Body of pancreas (tissue), 4 donors: ENCODE measurements at regions not wholly inside any gene's neighbourhood (a gene's known extent, or its start where the extent isn't known, plus 50 kb on each side); places are given as distances from the start of the nearest gene placed in this dataset.

Source experiments
- ATAC-seq: fragments of 150-250 bp; one replicate; pipeline ENCODE4 v1.9.1; 2016
- DNase-seq, 4 donors: peaks; one replicate each; pipeline ENCODE4 v3.0.0-alpha.2; 2019
- H3K27ac ChIP-seq, 4 donors: fragments of 200-600 bp; sonication (generic); 1 replicate in 3 of 4; 2 replicates in 1 of 4; pipeline versions ENCODE4 v1.5.1 to v1.6.1; 2016 to 2019; ENCODE audit warnings: mild to moderate bottlenecking in 1 of 4, mixed read lengths in 1 of 4, moderate library complexity in 1 of 4
- H3K27me3 ChIP-seq, 2 donors: fragments of 200-600 bp; sonication (generic); one replicate each; pipeline ENCODE4 v1.6.0; 2016; ENCODE audit warnings: mild to moderate bottlenecking in 1 of 2
- H3K36me3 ChIP-seq, 2 donors: fragments of 200-600 bp; sonication (generic); replicated peaks in 1 of 2; 2 replicates each; pipeline ENCODE4 v1.5.1; 2016; ENCODE audit warnings: low read depth in 2 of 2; ENCODE audit not compliant: insufficient read depth in 1 of 2
- H3K4me1 ChIP-seq: fragments of 200-600 bp; sonication (generic); one replicate; pipeline ENCODE4 v1.6.0; 2016
- H3K4me3 ChIP-seq, 2 donors: fragments of 200-600 bp; sonication (generic); 1 replicate in 1 of 2; 2 replicates in 1 of 2; pipeline ENCODE4 v1.5.1; 2016 to 2019
- H3K9me3 ChIP-seq, 3 donors: fragments of 200-600 bp; sonication (generic); 1 replicate in 2 of 3; 2 replicates in 1 of 3; pipeline ENCODE4 v1.5.1; 2016
- POLR2A ChIP-seq, 3 donors: fragments of 450-650 bp; IDR thresholded peaks; one replicate each; pipeline ENCODE4 v1.6.1; 2016; ENCODE audit warnings: antibody characterized with exemption in 3 of 3, mild to moderate bottlenecking in 2 of 3
- WGBS, 2 donors: methylation state at CpG; one replicate each; pipeline ENCODE4 v1.1.5; 2017; 5-methylcytosine and 5-hydroxymethylcytosine counted together
- intact Hi-C: fragments of 100-400 bp; cut with DNase I; formaldehyde crosslinking; loops from one replicate; pipeline ENCODE4 v1.15.1; 2023
- TF ChIP-seq, protein P1 (sequence below), 7 experiments: fragments of 450-650 bp in 4 of 7; fragments of 200-600 bp in 3 of 7; sonication (generic) in 3 of 7; IDR thresholded peaks; one replicate each; pipeline ENCODE4 v1.5.1; 2016 to 2019; ENCODE audit warnings: antibody characterized with exemption in 7 of 7

DNA sequence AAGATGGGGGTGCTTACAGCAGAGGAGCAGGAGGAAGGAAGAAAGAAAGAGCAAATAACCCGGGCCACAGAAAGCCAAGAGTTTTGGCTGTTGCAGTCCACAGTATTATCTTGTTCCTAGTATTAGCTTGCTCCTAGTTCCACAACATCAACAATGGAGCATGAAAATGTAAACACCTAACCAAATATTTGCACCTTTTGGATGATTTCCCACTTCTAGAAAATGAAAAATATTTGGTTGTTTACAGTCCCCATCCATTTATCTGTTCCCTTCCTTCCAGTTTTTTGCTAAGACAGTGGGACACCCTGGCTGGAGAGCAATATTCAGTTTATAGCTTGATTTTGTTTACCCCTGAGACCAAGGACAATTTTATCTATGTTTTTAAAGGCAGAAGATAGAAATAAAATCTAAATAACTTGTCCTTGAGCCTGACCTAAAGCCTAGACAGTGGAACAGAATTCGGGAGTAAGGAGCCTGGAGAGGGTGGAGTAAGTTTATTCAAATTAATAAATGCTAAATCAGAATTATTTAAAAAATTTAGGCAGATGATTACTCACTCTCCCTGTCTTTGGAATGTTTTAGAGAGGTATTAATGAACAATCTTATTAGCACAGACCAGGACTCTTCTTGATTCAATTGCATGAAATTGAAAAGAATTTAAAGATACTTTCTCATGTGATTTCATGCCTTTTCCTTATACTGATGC, 51.6 kb downstream of the RESF1 start:
- no peak overlapping the region for H3K4me3 ChIP-seq
- H3K4me1 ChIP-seq, result no peaks in the 10 kb centered on the region
- no peaks in the 10 kb centered on the region for H3K9me3 ChIP-seq
- no peak for TF ChIP-seq POLR2A (IDR thresholded peaks at IDR 0.05)
- TF ChIP-seq, protein P1, sequence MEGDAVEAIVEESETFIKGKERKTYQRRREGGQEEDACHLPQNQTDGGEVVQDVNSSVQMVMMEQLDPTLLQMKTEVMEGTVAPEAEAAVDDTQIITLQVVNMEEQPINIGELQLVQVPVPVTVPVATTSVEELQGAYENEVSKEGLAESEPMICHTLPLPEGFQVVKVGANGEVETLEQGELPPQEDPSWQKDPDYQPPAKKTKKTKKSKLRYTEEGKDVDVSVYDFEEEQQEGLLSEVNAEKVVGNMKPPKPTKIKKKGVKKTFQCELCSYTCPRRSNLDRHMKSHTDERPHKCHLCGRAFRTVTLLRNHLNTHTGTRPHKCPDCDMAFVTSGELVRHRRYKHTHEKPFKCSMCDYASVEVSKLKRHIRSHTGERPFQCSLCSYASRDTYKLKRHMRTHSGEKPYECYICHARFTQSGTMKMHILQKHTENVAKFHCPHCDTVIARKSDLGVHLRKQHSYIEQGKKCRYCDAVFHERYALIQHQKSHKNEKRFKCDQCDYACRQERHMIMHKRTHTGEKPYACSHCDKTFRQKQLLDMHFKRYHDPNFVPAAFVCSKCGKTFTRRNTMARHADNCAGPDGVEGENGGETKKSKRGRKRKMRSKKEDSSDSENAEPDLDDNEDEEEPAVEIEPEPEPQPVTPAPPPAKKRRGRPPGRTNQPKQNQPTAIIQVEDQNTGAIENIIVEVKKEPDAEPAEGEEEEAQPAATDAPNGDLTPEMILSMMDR (IDR thresholded peaks at IDR 0.05), result no peak
- no peak overlapping the region for H3K27ac ChIP-seq
- 20 to 39% methylated on average over 2 of the region's 2 CpGs for WGBS, 2 donors
- intact Hi-C loops, result no loop called here
- DNase-seq (no peak), ATAC-seq (no peak)
- no peaks in the 10 kb centered on the region for H3K36me3 ChIP-seq
- H3K27me3 ChIP-seq, result no peaks in the 10 kb centered on the region

DNA sequence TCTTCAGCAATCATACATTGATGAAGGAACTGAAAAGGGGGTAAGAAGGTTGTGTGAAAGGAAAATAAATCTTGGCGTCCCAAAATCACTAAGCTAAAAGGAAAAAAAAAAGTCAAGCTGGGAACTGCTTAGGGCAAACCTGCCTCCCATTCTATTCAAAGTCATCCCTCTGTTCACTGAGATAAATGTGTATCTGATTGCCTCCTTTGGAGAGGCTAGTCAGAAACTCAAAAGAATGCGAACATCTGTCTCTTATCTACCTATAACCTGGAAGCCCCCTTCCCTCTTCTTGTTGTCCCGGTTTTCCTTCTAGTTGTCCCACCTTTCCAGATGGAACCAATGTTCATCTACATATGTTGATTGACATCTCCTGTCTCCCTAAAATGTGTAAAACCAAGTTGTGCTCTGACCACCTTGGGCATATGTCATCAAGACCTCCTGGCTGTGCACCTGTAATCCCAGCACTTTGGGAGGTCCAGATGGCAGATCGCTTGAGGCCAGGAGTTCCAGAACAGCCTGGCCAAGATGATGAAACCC, 53.1 kb downstream of the RESF1 start:
- no peak for TF ChIP-seq POLR2A (IDR thresholded peaks at IDR 0.05)
- TF ChIP-seq, protein P1 (IDR thresholded peaks at IDR 0.05), result no peak
- intact Hi-C loops, result no loop called here

DNA sequence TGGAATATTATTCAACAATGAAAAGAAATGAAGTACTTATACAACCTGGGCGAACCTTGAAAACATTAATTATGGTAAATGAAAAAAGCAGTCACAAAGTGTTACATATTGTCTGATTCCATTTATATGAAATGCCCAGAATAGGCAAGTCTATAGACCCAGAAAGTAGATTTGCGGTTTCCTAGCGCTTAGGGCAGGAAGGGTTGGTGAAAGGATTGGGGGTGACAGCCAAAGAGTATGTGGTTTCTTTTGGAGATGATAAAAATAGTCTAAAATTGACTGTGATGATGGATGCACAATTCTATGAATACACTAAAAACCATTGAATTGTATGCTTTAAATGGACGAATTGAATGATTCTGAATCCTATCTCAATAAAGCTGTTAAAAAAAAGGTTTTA, 55.8 kb downstream of the RESF1 start:
- H3K27ac ChIP-seq, result no peak overlapping the region
- H3K4me3 ChIP-seq, result no peak overlapping the region
- TF ChIP-seq, protein P1 (IDR thresholded peaks at IDR 0.05), result no peak
- no peak for TF ChIP-seq POLR2A (IDR thresholded peaks at IDR 0.05)
- WGBS, 2 donors, result 82 to 85% methylated on average over 4 of the region's 4 CpGs
- no peak for DNase-seq
- ATAC-seq, result no peak
- no peaks in the 10 kb centered on the region for H3K9me3 ChIP-seq
- no peaks in the 10 kb centered on the region for H3K4me1 ChIP-seq
- H3K36me3 ChIP-seq, result no peaks in the 10 kb centered on the region
- no peaks in the 10 kb centered on the region for H3K27me3 ChIP-seq
- intact Hi-C loops, result no loop called here

More for the DNA sequence above, 53.1 kb downstream of the RESF1 start:
- DNase-seq (no peak), ATAC-seq (no peak)
- Histone ChIP-seq H3K27me3 (no peaks in the 10 kb centered on the region), H3K4me1 (no peaks in the 10 kb centered on the region), H3K4me3 (no peak overlapping the region), H3K27ac (no peak overlapping the region), H3K36me3 (no peaks in the 10 kb centered on the region), H3K9me3 (no peaks in the 10 kb centered on the region)
- 88 to 89% methylated on average over 4 of the region's 4 CpGs for WGBS, 2 donors

DNA sequence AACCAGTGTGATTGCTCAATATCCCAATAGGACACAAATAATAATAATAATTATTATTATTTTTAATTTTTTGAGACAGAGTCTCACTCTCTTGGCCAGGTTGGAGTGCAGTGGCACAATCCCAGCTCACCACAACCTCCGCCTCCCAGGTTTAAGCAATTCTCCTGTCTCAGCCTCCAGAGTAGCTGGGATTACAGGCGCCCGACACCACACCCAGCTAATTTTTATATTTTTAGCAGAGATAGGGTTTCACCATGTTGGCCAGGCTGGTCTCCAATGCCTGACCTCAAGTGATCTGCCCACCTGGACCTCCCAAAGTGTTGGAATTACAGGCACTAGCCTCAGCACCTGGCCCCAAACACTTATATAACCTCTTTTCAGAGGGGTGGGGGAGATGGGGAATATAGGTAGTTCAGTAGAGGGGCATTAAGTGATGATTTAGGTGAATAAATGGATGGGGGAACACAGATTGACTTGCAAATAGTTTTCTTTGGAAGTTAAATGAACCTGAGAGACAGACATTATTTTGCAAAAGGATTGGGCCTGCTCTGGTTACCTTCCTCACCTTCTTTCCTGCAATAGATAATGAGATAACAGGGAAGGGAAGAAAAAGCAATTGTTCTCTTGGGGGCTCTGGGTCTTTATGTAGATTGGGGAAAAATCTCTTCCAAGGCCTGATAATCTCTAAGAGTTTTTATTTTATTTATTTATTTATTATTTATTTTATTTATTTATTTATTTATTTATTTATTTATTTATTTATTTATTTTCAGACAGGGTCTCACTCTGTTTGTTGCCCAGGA, 57.7 kb downstream of the RESF1 start:
- ATAC-seq (no peak), DNase-seq (no peak)
- Histone ChIP-seq H3K4me1 (no peaks in the 10 kb centered on the region), H3K36me3 (no peaks in the 10 kb centered on the region), H3K9me3 (no peaks in the 10 kb centered on the region), H3K27me3 (no peaks in the 10 kb centered on the region), H3K27ac (no peak overlapping the region), H3K4me3 (no peak overlapping the region)
- 94% methylated on average over 3 of the region's 3 CpGs for WGBS, 2 donors
- intact Hi-C loops, result no loop called here
- TF ChIP-seq, protein P1 (IDR thresholded peaks at IDR 0.05), result no peak
- no peak for TF ChIP-seq POLR2A (IDR thresholded peaks at IDR 0.05)
